NCI-H1930 (cell line): ENCODE measurements at regions not wholly inside any gene's neighbourhood (a gene's known extent, or its start where the extent isn't known, plus 50 kb on each side); places are given as distances from the start of the nearest gene placed in this dataset.
"Not testable (repeated sequence)": the region's sequence is repeated elsewhere in the genome, so short reads cannot be mapped to it uniquely, and the experiment has no call there.

Experiments used
- DNase-seq, 2 experiments: peaks; one replicate each; lab custom pipeline; 2025; lab: John Stamatoyannopoulos, UW

DNA sequence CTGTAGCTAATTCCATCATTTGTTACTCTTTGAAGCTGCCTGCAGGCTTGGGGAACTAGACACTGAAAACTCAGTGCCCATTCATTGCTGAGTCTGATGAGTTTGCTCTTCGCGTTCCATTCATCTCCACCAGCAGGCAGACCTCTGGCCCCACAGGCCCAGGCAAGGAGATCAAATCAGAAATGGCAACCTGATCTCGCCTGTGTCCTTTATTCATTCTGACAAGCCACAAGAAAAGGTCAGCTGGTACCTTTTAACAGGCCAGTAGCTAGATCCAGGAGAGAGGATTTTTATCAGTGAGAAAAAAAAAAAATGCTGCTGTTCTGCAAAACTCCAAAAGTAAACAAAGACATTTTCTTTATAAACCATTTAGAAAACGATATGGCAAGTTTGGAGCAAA, 742.5 kb downstream of the ETS1 start:
- DNase-seq = no peak

GRCh38 chr11:127843483-127844396, 743.6 kb downstream of the ETS1 start:
- DNase-seq = peak; percentile 45 to 65

DNA sequence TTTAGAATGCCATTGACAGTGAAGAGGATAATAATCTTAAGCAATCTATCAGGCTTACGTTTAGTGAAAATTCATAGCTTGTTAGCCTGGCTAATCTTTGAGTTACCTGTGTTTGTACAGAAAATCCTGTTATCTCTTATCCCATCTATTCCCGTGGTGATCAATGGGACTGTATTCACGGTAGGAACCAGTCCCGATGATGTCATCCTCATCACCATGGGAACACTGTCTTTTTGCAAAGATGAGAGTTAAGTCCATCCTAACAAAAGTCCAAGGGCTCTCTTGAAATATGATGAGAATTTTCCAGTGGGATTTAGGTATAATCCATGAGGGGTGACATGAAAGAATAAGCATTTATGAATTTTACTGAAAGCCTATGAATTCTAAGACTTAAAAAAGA, 762.2 kb downstream of the ETS1 start:
- no peak for DNase-seq

DNA sequence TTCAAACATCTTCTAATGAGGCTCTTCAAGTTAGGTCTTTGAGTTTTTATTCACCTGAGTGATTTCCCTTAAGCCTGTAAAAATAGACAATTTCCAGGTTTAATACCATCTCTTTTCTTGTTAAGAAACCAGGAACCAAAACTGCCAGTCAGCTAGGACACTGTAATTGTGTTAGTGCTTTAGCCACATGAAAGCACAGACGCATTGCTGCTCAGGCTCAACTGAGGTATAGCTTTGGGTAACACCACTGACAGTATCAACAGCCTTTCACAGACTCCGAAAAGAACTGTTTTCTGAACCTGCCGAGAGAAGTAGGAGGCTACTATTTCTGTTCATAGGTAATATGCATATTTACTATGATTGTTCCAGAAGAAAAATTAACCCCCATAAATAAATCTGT, 768.7 kb downstream of the ETS1 start:
- no peak for DNase-seq

GRCh38 chr11:127816962-127817361, 770.4 kb downstream of the ETS1 start:
- no peak for DNase-seq

DNA sequence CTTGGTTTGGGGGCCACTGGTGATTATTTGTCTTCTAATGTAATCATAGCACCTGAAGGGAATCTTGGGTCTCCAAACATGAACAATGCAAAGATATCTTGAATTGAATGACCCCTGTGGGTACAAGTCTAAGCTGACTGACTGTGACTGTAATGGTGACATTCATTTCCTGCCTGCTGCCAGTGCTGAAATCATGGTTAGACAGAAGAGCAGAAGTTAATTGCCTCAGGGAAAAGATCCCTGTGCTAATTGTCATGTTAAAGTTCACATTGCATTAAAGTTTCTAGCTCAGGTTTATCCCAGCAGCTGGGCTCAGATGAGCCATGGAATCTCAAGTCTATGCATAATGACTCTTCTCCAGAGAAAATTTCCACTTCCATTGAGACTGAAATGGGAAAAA, 772.0 kb downstream of the ETS1 start:
- DNase-seq = no peak

DNA sequence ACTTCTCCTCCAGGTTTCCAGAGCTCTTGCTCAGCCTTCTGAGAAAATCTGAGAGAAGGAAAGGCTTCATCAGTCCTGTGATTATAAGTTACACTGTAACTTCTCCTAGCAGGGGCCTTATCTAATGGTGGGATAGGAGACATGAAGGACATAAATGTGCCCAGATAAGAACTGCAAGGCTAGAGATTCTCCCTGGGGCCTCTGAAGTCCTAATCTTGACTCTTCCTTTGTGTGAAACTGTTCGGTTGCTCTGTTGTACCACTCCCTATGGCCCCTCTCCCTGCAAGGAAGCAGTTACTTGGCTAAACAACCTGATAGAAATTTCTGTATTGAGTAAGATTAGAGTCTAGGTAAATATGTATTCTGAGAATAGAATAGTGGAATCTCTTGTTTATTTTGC, 780.9 kb downstream of the ETS1 start:
- DNase-seq = no peak

- no peak for DNase-seq
Measured at GRCh38 chr11:127805771-127806170, 781.6 kb downstream of the ETS1 start.

- no peak for DNase-seq
Measured at GRCh38 chr11:127804747-127805400, 782.5 kb downstream of the ETS1 start.

GRCh38 chr11:127803755-127804154, 783.6 kb downstream of the ETS1 start:
- DNase-seq = no peak

GRCh38 chr11:127800989-127801688, 786.2 kb downstream of the ETS1 start:
- DNase-seq = no peak

DNA sequence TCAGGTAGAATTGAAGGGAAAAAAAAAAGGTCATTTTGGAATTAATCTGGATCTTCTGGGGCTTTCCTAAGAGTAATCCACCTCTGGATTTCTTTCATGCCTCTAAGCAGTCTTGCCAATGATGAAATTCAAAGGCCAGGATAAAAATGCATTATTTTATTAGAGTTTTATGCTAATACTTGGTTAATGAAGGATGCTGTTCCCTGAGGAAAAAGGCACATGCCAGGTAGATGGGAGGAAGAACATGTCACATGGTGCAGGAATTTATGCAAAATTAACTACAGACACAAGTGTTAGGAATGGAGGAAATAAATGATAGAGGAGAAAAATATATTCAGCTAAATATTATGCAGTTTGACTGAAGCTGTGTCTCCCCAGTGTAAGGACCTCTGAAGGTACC, 792.0 kb downstream of the ETS1 start:
- no peak for DNase-seq

DNA sequence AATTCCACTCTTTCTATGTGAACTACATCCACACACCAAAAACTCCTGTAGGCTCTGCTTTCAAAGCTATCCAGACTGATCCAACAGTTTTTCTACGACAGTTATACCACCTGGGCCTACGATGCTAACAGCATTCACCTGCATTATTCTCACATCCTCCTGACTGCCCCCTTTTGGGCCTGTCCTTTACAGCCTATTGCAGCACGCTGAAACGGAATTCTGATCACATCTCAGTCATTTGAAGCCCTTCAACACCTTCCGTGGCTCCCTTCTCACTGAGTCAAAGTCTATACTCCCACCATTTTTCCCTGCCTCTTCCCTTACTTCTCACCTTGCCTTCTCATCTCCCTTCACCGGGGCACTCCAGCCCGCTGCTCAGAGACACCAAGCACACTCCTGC, 791.3 kb upstream of the KIRREL3 start:
- DNase-seq = no peak

GRCh38 chr11:127790592-127790991, 790.0 kb upstream of the KIRREL3 start:
- no peak for DNase-seq

GRCh38 chr11:127789927-127790326, 789.4 kb upstream of the KIRREL3 start:
- DNase-seq = peak in 1 of 2 experiments; percentile 7

- not testable (repeated sequence) for DNase-seq
Measured at GRCh38 chr11:127772938-127773337, 772.4 kb upstream of the KIRREL3 start.

- DNase-seq = not testable (repeated sequence)
Measured at GRCh38 chr11:127768931-127769330, 768.4 kb upstream of the KIRREL3 start.

DNA sequence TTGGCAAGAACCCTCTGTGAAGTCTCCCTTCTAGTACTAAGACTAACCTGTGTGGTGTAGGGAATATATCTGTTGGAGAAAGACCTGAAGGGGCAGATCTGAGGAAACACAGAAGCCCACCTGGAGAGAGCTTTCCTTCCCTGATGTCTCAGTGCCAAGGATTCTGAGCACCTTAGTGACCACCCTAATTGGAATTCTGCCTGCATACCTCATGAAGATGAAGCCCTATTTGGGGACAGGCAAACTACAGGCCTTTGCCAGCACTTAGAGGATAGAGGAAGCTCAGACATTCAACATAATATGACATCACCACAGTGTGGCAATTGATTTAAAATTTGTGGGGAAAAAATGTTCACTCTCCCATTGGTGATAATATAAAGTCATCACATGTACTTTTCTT, 766.2 kb upstream of the KIRREL3 start:
- DNase-seq = no peak

DNA sequence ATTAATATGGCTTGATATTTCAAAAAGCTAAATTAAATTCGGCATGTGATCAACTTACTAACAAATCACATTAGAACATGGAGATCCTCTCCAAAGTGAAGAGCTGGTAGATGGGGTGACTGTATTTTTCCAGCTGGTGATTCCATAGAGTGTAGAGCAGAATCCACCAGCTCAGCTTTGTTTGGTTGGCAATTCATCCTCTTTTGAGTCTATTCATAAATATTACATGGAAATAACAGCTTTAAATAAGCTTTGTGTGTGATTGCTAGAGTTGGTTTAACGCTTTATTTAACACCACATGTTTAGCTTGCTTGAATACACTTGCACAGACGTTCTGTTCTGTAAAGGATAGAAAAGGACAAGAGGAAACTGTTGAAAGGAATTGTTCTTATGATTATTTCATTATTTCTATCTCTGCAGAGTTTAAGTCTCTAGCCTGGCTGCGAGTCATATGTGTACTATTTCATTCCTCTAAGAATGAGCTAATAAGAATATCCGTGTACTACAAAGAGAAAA, 738.3 kb upstream of the KIRREL3 start:
- DNase-seq = no peak

GRCh38 chr11:127737499-127737898, 736.9 kb upstream of the KIRREL3 start:
- DNase-seq = no peak

DNA sequence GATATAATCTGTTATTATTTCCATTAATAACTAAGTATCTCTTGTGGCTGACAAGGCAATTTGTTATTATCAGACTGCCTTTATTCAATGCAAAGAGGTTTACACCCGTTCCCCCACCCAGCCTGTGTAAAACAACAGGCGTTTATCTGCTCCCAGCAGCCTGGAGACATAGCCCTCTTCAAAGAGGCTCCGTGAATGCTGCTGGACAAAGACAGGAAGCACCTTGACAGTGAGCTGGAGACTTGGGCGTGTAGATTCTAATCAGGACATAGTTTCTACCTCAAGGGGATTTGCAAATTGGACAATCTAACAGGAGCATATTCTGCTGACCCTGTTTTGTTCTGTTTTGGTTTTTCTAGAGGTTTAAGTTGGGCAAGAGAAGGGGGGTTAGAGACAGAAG, 733.0 kb upstream of the KIRREL3 start:
- no peak for DNase-seq

DNA sequence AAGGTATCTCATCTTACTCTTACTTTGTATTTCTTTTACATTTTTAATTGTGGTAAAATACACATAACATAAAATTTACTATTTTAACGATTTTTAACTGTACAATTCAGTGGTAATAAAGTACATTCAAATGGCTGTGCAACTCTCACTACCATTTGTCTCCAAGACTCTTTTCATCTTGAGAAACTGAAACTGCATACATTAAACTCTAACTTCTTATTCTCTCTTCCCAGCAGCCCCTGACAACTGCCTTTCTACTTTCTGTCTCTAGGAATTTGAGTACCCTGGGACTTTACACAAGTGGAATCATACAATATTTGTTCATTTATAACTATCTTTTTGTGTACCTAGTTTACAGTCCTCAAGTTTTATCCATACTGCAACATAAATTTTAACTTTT, 725.8 kb upstream of the KIRREL3 start:
- no peak for DNase-seq

DNA sequence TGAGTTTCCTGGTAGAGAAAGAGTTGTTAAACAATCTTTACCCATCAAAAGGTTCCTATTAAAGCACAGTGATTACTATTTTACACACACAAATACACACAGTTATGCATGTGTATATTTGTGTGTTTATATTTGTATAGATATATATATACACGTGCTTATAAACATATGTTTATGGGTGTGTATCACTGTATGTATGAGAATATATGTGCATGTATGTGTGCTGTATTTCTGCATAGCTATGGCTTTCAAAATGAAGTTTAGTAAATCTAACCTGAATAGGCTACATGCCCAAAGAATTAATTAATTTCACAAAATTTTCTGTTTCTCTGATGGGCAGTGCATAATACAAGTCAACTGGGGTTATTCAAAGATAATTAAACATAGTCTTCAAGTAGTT, 723.1 kb upstream of the KIRREL3 start:
- no peak for DNase-seq
